Stimulated activated CD8-positive, alpha-beta memory T cell treated with anti-CD3 and anti-CD28 coated beads, Interleukin-12 subunit alpha, Interleukin-12 subunit beta, amount 100 ng/mL, for 1 hour (primary cell): ENCODE measurements at regions not wholly inside any gene's neighbourhood (a gene's known extent, or its start where the extent isn't known, plus 50 kb on each side); places are given as distances from the start of the nearest gene placed in this dataset.
"Not testable (repeated sequence)": the region's sequence is repeated elsewhere in the genome, so short reads cannot be mapped to it uniquely, and the experiment has no call there.

Experiments
- DNase-seq: peaks from one replicate; pipeline ENCODE4 v3.0.0-alpha.2; 2020; ENCODE audit warnings: low read depth

DNA sequence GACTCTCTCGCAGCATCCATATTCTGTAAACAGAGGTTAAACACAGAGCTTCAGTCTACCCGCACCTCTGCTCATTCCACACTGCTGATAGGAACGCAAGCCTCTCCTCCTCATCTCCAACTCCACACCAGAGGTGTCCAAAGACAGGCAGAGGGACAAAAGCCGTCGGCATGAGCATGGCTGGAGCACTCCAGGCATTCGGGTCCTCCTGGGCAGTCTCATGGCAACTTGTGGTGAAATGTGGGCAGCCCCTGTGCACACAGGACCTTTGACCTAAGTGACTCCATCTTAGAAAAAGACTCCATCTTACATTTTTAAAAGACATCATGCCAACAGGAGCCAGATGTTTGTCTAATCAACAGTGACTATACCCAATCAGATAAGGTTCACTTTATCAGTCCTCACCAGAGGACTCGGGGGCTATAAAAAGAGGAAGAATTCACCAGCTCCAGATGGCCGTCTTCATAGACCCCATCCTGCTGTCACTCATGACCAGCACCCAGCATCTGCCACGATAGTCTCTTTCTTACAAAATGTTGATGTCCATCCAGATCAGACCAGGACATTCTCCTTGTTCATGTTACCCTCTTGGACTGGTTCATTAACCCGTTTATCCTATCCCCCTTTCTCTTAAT lies 304.4 kb downstream of the ANAPC1 start:
- not testable (repeated sequence) for DNase-seq

DNA sequence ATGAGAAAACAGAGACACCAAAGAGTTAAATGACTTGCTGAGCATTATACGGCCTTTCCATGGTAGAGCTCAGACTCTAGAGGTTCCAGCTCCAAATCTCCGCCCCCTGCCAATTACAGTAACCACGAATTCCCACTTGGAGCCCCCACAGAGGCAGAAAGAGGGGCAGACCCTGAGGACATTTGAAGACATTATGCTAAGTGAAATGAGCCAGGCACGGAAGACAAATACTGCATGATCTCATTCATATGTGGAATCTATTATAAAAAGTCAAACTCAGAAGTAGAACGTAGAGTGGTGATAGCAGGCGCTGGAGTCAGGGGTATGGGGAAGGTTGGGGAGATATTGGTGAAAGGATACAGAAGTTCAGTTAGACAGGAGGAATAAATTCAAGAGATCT lies 303.4 kb downstream of the ANAPC1 start:
- not testable (repeated sequence) for DNase-seq

DNA sequence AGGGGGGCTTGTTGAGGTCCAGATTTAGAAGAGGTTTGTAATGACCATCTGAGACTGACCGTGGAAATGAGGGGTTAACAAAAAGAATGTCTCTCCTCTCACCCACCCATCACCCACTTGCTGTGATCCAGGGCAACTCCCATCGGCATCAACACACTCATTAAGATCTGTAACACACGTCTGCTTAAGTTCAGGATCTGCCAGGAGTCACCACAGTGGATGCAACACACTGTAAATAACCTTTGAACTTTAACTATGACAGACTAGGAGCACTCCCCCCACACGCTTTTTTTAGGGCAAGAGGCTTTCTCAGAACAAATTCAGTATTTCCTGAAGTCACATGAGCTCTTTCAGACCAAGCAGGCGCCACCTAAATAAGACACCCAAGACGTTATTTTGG lies 301.9 kb downstream of the ANAPC1 start:
- DNase-seq: not testable (repeated sequence)

DNA sequence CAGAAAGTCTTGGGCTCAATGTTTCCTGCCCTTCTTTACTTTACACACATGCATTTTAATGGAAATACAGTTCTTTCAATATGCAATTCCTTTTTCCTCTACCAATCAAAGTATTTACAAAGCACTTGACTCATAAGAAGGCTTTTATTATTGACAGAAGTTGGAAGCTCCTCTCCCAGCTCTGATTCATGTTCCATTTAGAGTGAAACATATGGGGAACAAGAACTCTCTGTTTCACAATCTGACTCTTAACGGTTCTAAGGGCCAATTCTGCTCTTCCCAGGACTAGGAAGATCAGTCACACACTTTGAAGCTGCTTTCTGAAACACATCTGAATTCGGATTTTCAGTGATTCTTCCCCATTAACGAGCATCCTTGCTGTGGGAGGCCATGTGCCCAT lies 300.5 kb downstream of the ANAPC1 start:
- DNase-seq: not testable (repeated sequence)

DNA sequence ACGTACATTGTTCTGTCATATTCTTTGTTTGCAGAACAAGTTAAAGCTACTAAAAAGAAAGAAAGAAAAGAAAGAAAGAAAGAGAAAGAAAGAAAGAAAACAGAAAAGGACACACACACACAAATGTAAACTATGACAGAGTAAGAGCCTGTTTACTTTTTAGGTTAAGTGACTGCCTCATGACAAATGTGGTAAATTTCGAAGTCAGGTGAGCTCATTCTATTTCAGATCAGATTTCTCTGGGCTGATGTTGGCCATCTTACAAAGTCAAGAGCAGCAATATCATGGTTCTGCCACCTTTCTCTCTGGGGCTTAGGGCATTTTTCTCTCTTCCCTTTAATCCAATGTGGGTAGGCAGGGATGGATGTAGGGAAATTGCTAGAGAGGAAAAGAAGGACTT lies 299.5 kb downstream of the ANAPC1 start:
- DNase-seq: not testable (repeated sequence)

DNA sequence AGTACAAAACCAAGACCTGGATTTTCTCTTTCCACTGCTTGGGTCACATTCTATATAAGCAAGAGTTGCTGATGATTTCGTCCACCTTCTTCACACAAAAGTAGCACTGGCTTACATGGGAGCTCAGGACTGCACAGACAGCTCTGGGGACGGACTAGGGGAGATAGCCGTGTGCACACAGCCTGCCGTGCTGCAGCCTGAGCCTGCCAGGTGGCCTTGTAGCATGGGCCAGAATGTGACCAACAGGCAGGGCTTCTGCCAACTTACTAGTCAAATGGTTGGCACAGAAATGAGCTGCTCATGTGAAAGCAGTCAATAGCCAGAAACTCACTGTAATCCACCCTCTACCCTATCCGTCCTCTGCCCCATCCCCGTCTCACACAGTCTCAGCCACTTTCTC lies 299.0 kb downstream of the ANAPC1 start:
- DNase-seq: not testable (repeated sequence)

DNA sequence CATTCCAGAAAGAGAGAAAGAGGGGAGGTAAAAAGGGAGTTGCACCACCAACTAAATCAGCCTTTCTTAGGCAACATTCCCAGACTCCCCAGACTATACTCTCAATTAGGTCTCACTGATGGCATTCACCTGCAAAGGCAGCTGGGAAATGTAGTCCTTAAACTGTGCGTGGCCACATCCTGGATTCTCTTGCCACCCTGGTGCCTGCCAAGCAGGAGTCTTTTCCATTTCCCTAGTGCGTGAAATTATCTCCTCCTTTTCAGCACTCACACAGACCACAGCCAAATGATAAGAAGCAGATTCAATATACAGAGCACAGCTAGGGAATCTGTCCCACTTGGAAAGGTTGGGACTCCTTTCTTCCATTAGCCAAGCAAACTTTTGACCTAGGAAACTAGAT lies 298.0 kb downstream of the ANAPC1 start:
- DNase-seq: not testable (repeated sequence)

DNA sequence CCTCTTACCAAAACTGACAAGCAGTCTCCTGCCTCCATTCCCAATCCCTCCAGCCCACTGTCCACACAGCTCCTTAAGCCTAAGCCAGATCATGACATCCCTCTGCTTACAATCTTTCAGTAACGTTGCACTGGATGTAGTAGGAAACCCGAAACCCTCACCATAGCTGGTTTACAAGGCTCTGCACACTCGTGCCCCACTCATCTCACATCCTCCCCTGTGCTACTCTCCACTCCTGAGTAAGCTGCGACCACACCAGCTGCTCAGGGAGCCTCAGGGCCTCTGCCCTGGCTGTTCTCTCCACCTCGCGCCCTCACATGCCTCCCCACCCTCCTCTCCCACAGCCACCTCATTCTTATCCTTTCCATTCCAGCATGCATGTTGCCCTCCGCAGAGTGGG lies 288.9 kb downstream of the ANAPC1 start:
- not testable (repeated sequence) for DNase-seq

DNA sequence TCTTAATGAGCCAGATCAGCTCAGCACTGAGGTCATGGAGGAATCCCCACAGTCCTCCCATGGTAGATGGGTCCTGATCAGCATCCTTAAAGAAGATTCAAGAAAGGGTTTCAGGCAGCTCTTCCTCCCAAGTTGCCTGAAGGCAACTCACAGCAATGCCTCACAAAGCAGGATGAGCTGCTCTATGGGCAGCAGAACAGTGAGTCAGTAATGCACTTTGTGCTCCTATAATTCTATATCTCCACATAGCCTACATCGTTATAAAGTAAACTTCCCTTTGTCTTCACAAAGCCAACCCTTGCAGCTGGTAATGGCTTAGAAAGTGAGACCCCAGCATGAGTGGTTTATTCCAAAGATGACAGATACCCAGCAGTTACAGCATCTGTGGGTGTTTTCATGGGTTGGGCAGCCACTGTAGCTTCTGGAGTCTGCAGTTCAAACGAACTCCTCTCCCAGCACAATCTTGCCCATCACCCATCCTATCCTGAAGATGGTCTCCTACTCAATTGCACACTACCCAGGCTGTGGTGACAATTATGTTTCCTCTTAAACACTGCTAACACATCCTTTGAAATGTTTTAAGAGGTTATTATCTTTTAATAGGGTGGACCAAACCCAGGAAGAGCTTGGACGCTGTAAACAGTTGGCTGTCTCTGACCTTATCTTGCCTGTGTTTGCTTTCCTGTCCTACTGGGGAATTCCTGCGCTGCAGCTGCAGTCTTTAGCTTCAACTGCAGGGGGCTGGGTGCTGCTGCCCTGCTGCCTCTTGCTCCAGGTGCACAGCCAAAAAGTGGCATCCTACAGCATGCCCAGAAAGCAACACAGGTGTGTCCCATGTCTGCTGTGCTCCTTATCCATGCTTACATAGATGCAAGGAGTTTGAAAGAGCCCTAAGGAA lies 286.9 kb downstream of the ANAPC1 start:
- DNase-seq: not testable (repeated sequence)

DNA sequence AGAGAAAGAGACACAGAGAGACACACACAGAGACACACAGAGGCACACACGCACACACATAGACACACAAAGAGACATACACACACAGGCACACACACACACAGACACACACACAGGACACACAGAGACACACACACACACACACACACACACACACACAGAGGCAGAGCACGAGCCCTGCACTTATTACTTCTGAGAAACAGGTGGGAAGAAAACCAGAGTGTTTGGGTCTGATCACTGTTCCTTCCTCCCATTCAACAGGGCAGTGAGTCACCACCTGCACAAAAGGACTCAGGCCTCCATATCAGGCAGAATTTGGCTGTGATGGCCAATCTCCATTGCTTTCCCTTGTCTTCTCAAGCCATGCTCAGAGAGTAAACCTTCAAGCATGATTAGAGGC lies 285.0 kb downstream of the ANAPC1 start:
- DNase-seq: not testable (repeated sequence)

DNA sequence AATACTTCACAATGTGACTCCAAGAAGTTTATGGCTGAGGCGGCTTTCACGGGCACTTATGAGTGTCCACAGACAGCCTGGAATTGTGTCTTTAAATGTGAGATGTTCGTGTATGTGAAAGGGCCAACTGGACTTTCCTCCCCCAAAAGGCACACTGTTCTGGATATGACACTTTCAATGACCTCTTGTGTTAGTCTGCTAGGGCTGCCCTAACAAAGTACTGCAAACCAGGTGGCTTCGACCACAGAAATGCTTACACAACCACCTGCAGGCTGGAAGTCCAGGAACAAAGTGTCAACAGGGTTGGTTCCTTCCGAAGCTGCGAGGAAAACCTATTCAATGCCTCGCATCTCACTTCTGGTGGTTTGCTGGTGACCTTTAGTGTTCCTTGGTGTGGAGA lies 281.7 kb downstream of the ANAPC1 start:
- DNase-seq: not testable (repeated sequence)

DNA sequence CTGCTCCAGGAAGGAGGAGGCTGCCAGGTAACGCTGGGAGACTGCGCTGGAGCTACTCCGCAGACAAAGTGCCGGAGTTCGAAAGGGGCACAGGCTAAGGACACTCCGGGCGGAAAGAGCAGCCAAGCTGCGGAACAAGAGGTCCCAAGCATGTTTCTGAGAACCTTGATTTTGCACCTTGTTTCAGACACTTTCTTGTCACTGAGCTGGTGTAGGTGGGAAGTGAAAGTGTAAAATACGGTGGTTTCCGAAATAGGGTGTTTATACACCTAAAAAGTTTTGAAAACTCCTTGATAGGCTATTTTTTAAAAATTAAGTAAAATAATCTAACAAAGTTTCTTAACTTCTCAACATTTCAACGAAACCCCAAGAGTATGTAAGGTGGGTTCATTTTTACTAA lies 278.2 kb downstream of the ANAPC1 start:
- DNase-seq: not testable (repeated sequence)

DNA sequence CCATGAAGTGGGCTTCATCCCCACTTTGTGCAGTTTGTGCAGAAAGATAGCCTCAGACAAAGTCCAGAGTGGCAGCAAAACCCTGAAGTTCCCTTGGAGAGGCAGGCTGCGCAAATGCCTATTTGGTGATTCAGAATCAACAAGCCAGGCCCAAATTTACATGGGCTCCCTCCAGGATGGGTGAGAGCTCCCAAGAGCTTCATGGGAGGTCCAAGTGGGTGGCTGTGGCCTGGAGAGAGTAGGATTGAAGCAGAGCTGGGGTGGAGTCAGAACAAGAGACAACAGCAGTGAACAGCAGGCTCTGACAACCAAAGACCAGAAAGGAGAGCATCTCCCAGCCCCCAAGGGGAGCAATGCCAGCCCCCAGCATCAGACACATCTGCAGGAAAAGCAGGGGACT lies 277.4 kb downstream of the ANAPC1 start:
- not testable (repeated sequence) for DNase-seq

DNA sequence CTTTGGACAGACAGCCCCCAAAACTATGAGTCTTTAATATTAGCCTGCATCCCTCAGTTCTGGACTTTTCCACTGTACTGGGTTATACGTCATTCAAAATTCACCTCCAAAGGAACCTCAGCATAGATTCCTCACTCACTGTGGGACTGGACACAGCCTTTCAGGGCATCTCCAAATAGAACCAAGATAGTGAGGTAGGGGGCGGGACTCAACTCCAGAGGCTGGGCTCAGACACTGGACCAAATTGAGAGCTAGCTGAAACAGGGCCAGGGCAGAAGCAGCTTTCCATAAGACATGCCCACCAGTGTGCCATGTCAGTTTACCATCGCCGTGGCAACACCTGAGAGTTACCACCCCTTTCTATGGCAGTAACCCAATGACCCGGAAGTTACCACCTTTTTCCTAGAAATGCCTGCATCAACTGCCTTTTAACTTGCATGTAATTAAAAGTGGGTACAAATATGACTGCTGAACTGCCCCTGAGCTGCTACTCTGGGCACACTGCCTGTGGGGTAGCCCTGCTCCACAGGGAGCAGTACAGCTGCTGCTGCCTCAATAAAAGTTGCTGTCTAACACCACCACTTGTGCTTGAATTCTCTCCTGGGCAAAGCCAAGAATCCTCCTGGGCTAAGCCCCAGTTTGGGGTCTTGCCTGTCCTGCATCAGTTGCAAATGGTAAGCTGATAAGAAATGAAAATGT lies 274.7 kb downstream of the ANAPC1 start:
- not testable (repeated sequence) for DNase-seq

DNA sequence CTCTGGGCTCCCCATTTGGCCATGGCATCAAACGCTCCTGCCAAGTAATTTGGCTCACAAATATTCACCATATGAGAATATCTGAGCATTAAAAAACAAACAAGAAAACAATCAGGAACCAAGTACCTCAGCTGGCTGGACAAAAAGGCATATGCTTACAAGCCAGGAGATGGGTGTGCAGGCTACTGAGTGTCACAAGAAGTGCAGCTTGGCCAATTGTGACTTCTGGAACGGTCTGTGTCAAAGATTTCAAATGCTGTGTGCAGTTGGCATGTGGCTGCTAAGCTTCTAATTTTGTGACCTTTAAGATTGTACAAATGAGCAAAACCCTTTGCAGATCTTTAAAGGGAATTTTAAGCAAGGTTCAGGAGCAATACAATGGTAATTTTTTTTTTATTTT lies 274.0 kb downstream of the ANAPC1 start:
- not testable (repeated sequence) for DNase-seq

DNA sequence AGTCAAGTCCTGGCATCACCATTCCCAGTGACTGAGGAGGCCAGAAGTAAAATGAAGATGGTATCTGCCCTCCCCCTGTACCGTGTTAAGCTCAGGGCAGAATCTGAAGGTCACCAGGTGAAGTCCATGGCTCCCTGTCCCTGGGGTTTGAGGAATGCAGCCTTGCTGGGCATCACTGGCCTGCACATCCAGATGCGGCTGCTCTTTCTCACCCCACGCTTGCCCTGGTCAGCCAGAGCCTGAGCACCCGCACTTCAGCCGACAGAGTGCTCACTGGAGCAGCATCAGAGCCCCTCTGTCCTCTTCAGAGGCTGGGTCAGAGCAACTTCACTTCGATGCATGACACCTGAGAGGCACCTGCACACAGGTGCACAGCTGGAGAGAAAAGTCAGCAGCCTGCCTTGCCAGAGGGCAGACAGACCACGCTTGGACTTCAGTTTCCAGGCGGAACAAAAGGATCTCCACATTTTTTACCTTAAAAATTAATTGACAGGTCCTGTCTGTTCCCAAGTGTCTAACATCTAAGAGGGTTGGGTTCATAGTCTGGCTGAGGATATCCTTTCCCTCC lies 267.3 kb downstream of the ANAPC1 start:
- DNase-seq: no peak

DNA sequence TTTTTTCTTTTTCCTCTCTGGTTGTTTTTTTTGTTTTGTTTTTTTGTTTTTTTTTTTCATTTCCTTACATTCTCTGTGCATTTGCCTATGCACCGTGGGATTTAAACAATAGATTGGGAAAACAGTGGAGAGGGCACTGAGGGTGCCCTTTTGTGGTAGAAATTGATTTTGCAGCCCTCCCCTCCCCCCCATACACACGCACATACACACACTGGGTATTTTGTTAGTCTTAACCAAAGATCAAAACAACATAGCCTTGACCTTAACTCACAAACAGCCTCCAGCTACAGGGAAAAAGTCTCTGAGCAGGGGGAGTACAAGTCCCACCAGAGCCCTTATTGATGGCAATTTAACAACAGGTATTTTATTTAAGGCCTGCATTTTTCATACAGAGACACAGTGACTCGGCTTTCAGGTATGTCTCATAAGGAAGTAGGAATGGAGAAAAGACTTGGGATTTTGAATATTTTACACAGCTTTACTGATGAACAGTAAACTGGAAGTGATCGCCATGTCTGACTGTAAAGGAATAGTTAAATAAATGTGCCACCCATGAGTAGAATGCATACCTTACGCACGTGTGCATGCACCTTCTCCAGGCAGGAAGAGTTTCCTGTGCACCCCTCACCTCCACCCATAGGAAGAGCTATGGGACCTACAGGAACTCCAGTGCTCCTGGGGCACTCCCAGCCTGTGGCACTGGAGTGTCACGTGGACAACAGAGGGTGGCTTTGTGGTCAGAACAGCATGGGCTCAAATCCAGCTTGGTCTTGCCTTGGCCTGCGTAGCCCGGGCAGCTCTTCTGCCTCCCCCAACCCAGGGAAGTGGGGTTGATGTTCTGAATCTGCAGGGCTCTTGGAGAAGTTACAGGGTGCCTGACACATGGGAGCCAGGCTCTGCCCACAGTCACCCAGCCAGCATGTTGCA lies 266.4 kb downstream of the ANAPC1 start:
- no peak for DNase-seq

DNA sequence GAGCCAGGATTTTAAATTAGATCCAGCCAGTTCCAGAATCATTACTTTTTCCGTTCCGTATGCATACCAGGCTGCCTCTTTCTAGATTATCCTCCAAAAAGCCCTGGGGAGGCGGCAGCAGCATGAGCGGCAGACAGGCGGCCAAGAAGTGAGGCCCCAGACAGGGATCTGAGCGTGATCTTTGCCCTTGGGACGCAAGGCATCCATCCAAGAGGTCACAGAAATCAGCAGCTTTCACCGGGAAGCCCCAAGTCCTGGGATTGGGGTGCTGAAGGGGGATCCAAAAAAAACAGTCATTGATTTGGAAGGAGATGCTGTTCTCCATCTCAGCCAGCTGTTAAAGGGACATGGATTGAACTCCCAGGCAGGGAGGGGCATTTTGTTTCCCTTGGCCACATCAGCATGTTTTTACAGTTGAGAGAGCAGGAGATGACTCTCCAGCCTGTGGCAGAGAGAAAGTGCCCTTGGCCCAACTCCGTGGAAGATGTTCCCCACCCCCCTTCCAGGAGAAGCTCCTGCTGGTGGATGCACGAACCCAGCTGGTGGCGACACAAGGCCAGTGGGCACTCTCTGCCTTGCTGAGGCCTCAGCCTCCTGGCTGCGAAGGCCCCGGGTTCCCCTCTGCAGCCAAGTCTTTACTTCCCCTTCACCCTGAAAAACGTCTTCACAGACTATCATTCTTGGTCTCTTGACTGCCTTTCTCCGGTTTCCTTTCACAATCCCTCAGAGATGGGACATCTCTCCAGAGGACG lies 265.6 kb downstream of the ANAPC1 start:
- DNase-seq: no peak

DNA sequence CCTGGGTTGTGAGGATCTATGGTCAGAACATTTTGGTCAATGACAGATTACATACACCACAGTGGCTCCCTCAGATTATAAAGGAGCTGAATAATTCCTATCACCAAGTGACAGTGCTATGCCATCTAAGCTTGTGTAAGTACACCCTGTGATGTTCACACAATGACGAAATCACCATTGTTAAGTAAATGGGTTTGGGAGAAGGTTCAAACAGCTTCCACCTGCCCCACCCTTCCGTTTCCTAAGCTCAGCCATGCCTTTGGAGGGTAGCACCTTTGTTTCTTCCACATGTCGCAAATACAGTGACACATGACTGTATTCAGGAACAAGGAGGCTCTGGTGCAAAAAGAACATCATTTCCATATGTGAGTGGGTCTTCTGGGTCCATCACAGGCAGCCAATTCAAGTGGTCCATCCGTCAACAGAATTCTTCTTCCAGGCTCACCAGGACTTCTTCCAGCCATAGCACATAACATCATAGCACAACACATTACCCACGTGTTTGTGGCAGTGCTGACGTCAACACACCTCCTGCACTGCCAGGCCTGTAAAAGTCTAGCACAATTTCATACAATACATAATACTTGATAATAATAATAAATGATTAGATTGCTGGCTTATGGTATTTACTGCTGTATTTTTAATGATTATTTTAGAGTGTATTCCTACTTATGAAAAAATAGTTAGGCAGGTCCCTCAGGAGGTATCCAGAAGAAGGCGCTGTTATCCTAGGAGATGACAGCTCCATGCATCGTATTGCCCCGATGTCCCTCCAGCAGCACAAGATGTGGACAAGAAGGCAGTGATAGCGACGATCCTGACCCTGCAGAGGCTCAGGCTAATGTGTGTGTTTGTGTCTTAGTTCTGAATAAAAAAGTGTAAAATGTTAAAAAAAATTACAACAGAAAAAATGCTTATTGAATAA lies 264.8 kb downstream of the ANAPC1 start:
- no peak for DNase-seq
